ENCODE measurements at regions not wholly inside any gene's neighbourhood (a gene's known extent, or its start where the extent isn't known, plus 50 kb on each side); places are given as distances from the start of the nearest gene placed in this dataset.

DNA sequence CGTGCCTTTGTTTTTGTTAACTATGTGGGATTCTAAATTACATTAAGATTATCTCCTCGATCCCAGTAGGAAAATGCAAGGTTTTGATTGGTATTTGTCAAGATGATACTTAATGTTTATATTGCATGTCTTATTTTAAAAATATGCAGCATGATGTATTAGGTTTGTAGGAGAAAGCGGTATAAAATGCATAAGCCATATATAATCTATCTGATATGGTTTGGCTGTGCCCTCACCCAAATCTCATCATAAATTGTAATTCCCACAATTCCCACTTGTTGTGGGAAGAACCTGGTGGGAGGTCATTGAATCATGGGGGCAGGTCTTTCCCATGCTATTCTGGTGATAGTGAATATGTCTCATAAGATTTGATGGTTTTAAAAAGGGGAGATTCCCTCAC, 198.1 kb upstream of the NCAM2 start:
- Mint-ChIP-seq H3K27me3 (peaks cover 6% of the 10 kb centered on the region), H3K9me3 (no peaks in the 10 kb centered on the region), H3K36me3 (no peaks in the 10 kb centered on the region), H3K4me3 (no peak overlapping the region), H3K27ac (no peak overlapping the region), H3K4me1 (ENCODE audit: unreplicated experiment) (peaks cover 5% of the 10 kb centered on the region)
- TF ChIP-seq, protein P1, sequence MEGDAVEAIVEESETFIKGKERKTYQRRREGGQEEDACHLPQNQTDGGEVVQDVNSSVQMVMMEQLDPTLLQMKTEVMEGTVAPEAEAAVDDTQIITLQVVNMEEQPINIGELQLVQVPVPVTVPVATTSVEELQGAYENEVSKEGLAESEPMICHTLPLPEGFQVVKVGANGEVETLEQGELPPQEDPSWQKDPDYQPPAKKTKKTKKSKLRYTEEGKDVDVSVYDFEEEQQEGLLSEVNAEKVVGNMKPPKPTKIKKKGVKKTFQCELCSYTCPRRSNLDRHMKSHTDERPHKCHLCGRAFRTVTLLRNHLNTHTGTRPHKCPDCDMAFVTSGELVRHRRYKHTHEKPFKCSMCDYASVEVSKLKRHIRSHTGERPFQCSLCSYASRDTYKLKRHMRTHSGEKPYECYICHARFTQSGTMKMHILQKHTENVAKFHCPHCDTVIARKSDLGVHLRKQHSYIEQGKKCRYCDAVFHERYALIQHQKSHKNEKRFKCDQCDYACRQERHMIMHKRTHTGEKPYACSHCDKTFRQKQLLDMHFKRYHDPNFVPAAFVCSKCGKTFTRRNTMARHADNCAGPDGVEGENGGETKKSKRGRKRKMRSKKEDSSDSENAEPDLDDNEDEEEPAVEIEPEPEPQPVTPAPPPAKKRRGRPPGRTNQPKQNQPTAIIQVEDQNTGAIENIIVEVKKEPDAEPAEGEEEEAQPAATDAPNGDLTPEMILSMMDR (conservative IDR thresholded peaks at IDR 0.05): no peak
- no peak for DNase-seq (ENCODE audit: extremely low spot score, unreplicated experiment)

DNA sequence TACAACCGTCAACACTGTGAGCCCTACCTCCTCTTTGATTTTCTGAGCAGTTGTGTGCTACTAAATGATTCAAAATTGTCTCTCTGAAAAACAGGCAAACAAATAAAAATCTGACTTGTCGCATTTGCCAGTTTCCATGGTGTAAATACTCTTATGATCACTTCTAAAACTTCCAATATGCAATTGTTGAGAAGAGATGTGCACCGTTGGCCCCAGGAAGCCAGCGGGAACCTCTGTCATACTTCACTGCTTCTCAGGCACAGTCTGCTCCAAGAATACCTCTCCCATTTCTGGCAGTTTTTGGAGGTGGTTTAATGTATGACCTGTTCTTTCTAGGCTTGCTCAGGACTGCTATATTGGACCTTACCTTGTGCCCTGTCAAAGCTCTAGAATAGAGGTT, 196.0 kb upstream of the NCAM2 start:
- TF ChIP-seq, protein P1 (conservative IDR thresholded peaks at IDR 0.05): no peak
- no peak overlapping the region for H3K4me3 Mint-ChIP-seq
- no peak for DNase-seq (ENCODE audit: extremely low spot score, unreplicated experiment)
- peaks cover 6% of the 10 kb centered on the region for H3K27me3 Mint-ChIP-seq
- H3K27ac Mint-ChIP-seq: no peak overlapping the region
- peaks cover 5% of the 10 kb centered on the region for H3K4me1 Mint-ChIP-seq (ENCODE audit: unreplicated experiment)
- peaks cover 5% of the 10 kb centered on the region for H3K9me3 Mint-ChIP-seq
- no peaks in the 10 kb centered on the region for H3K36me3 Mint-ChIP-seq

DNA sequence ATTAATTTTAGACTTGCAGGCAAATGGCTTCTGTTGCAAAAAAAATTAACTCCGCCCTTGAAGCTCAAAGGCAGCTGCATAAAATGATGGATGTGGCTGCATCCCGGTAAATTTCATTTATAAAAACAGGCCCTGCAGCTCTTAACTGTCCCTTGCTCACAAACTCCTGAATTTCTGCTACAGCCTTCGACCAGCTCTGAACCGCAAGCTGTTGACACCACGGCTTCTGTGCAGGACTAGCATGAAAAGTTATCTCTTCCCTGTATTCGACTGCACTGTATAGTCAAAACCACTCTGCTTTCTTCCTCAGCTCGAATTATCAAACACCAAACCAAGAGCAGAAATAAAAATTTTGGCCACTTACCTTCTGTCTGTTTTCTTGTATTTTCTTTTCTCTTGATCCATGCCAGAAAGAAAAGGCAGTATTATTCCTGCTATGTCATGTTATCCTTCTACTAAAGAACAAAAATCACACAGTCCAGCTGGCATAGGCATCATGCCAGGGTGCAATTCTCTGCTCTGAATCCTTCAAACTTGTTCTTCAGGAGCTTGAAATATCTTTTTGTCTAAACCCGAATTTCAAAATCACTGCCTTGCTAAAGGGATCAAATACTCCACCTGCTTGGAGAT, 195.5 kb upstream of the NCAM2 start:
- Mint-ChIP-seq H3K9me3 (peaks cover 5% of the 10 kb centered on the region), H3K4me1 (ENCODE audit: unreplicated experiment) (peaks cover 5% of the 10 kb centered on the region), H3K4me3 (no peak overlapping the region), H3K27ac (no peak overlapping the region), H3K36me3 (no peaks in the 10 kb centered on the region), H3K27me3 (peaks cover 6% of the 10 kb centered on the region)
- TF ChIP-seq, protein P1 (conservative IDR thresholded peaks at IDR 0.05): no peak
- no peak for DNase-seq (ENCODE audit: extremely low spot score, unreplicated experiment)

DNA sequence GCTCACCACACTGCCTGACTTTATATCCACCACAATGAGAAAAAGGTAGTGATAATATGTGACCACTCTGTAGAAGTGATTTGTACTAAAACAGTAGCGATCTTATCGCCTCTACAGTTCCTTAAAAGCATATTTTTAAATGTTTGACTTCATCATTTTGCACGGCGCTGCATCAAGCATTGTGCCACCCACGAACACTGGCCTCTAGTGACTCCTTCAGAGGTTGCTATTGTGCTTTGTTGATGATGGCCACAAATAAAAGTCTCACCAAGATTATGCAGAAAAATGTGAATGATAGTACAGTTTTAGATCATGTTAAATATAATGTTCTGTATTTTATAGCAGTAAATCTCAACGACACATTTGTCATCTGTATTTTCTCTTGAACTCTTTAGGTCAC, 186.5 kb upstream of the NCAM2 start:
- no peaks in the 10 kb centered on the region for H3K27me3 Mint-ChIP-seq

DNA sequence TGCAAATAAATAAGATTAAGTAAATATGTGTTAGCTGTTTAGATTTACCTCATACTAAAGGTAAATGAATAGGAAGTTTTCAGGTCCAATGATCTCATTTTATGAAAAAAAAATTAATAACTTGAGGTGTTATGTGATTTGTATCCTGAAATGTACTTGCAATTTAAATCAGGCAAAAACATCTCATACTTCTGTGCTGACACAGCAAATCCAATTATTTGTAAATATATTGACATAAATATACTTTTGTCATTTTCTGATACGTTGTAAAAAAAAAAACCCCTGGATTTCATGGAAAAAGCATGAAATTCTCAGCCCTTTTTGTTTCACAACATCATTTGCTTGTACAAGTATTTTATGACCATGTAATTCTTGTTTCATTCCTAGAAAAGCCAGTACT, 184.1 kb upstream of the NCAM2 start:
- Mint-ChIP-seq H3K27me3 (no peaks in the 10 kb centered on the region), H3K36me3 (peaks cover 3% of the 10 kb centered on the region), H3K4me1 (ENCODE audit: unreplicated experiment) (no peaks in the 10 kb centered on the region), H3K4me3 (no peak overlapping the region), H3K27ac (no peak overlapping the region), H3K9me3 (peaks cover 5% of the 10 kb centered on the region)
- TF ChIP-seq, protein P1 (conservative IDR thresholded peaks at IDR 0.05): no peak
- DNase-seq (ENCODE audit: extremely low spot score, unreplicated experiment): no peak

More for the DNA sequence above, 186.5 kb upstream of the NCAM2 start:
- Mint-ChIP-seq H3K9me3 (no peaks in the 10 kb centered on the region), H3K4me1 (ENCODE audit: unreplicated experiment) (no peaks in the 10 kb centered on the region), H3K4me3 (no peak overlapping the region), H3K27ac (no peak overlapping the region), H3K36me3 (no peaks in the 10 kb centered on the region)
- no peak for DNase-seq (ENCODE audit: extremely low spot score, unreplicated experiment)
- TF ChIP-seq, protein P1 (conservative IDR thresholded peaks at IDR 0.05): no peak

DNA sequence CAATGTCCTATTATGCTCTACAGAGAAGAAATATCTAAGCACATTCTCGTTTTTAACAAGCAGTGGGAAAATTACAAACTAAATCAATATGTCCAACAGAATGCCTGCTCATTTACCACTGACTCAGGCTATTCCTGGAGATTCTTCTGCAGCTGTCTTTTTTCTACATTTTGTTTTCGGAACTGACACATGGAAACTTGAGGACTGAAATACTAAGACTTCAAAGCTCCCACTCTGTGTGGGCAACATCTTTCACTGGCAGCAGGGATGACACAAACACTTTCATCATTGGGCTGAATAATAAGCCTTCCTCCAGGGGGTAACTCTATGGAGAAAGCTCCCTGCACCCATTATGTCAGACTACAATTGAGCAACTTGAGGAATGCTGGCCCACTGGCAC, 175.5 kb upstream of the NCAM2 start:
- Mint-ChIP-seq H3K4me3 (peak overlapping the region; percentile 8), H3K36me3 (peaks cover 1% of the 10 kb centered on the region), H3K27me3 (no peaks in the 10 kb centered on the region), H3K4me1 (ENCODE audit: unreplicated experiment) (peaks cover 19% of the 10 kb centered on the region), H3K27ac (no peak overlapping the region), H3K9me3 (peaks cover 2% of the 10 kb centered on the region)
- no peak for DNase-seq (ENCODE audit: extremely low spot score, unreplicated experiment)
- TF ChIP-seq, protein P1 (conservative IDR thresholded peaks at IDR 0.05): no peak
